Head of caudate nucleus (tissue), 42 donors: ENCODE measurements at regions not wholly inside any gene's neighbourhood (a gene's known extent, or its start where the extent isn't known, plus 50 kb on each side); places are given as distances from the start of the nearest gene placed in this dataset.
"Not testable (repeated sequence)": the region's sequence is repeated elsewhere in the genome, so short reads cannot be mapped to it uniquely, and the experiment has no call there.

Experiments
- DNase-seq, 42 donors: peaks; one replicate each; pipeline versions ENCODE4 v3.0.0 to v3.0.0-alpha.2; 2020 to 2021; ENCODE audit warnings: mixed read lengths in 7 of 42
- intact Hi-C: fragments of 100-400 bp; cut with DNase I; formaldehyde crosslinking; loops from one replicate; pipeline ENCODE4 v1.15.0; 2022

DNA sequence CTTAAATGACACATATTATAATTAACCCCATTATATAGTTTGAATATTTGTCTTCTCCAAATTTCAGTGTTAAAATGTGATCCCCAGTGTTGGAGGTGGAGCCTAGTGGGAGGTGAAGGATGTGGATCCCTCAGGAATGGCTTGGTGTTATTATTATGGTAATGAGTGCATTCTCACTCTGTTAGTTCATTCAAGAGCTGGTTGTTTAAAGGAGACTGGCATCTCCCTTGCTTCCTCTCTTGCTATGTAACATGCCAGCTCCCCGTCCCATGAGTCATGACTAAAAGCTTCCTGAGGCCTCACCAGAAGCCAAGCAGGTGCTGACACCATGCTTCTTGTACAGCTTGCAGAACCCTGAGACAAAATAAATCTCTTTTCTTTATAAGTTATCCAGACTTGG lies 1612.7 kb downstream of the AMY1C start:
- intact Hi-C loops: no loop called here

DNA sequence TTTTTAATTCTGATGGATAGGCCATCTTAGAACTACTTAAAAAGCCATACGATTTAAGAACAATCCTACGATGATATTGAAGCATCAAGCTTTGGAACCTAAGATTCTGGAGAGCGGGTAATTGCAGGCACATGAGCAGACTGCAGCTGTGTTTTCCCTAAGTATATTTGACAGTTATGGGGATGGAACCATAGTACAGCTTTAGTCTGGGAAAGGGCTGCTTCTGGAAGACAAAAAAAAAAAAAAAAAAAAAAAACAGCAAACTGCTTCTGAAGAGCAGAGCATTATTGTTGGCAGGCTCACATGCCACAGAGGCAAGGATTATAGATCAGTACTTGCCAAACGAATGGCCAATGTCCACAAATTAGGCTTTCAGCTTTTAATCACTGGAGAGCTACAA lies 1618.7 kb downstream of the AMY1C start:
- DNase-seq: no peak
- intact Hi-C loops: no loop called here

More for the DNA sequence above, 1612.7 kb downstream of the AMY1C start:
- DNase-seq: no peak

DNA sequence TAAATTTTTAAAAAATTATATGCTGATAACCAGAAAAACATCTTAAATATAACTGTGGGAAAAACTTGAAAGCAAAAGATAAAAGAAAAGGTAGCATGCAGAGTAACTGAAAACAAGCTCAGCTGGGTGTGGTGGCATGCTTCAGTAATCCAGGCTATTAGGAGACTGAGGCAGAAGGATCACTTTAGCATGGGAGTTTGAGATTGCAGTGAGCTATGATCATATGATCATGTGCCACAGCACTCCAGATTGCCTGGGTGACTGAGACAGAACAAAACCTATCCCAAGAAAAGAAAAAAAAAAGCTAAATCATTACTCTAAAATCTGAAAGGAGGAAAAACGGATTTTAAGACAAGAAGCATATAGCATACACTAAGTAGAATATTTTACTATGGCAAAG lies 1624.0 kb downstream of the AMY1C start:
- no peak for DNase-seq
- intact Hi-C loops: no loop called here

DNA sequence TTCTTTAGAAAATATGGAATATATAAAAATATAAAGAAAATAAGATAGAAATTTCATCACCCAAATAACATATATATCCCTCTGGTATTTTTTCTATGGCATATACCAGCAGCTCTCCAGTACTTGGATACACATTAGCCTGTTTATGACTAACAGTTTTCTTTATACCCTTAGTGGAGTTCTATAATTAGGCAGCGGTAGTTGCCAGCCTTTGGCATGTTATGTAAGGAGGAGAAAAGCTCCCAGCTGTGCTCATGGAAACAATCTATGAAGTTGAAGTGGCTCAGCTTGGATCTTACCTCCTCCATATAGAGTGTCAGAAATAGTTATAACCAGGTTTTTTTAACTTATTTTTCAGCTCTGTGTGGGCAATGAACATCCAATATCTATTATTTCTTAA lies 1636.8 kb downstream of the AMY1C start:
- intact Hi-C loops: no loop called here
- DNase-seq: peak in 1 of 42 donors; percentile 11

DNA sequence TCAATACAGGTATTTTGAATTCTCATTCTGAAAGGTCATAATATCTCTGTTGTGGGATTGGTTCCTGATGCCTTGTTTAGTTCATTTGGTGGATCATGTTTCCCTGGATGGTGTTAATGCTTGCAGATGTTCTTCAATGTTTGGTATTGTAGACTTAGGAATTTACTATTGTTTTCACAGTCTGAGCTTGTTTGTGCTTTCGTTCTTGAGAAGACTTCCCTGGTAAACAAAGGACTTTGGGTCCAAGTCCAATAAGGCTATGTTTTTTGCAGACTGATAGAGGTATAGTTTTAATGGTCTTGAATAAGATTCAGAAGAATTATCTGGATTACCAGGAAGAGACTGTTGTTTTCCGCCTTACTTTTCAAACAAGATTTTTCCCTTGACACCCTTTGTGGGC lies 1646.3 kb downstream of the AMY1C start:
- no peak for DNase-seq
- intact Hi-C loops: no loop called here

DNA sequence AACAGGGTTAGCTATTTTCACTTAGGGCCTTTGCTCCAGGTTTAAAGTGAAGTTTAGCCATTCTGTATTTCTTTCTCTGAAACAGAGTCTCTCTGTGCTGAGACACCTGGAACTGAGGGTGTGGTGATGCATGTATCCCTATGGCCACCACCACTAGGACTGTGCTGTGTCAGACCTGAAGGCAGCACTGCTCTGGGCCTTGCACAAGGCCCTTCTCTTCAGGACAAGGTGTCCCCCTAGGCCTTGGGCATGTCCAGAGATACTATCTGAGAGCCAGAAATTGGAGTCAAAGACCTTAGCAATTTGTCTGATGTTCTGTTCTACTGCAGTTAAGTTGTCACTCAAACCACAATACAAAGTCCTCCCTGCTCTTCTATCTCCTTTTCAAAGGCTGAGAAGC lies 1649.2 kb downstream of the AMY1C start:
- DNase-seq: no peak
- intact Hi-C loops: no loop called here

DNA sequence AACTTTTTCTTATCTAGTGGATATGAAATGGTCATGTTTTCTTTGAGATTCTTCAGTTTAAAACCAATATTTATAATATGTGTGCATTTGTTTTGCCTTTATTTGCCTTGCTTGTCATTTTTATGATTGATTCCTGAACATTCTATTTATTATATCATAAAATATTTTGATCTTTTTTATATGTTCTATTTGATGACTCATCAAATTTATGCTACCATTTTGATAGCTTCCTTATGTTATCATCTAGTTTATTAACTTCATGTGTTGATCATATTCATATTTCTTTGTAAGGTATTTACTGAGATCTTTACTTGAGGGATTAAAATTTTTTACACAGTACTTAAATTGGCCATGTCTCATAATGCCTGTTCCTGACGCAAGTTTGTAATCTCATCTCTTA lies 1650.0 kb downstream of the AMY1C start:
- intact Hi-C loops: no loop called here

DNA sequence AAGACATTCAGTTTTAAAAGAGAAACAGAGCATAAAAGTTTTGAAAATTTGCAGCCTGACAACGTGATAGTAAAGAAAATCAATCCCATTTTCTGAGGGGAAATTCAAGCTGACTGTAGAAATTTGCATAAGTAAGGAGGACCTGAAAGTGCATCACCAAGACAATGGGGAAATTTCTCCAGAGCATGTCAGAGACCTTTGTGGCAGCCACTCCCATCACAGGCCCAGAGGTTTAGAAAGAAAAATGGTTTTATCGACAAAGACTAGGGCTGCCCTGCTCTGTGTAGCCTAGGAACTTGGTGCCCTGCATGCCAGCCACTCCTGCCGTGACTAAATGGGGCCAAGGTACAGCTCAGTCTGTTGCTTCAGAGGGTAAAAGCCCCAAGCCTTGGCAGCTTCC lies 1640.2 kb upstream of the PRMT6 start:
- DNase-seq: no peak
- intact Hi-C loops: no loop called here

More for the DNA sequence above, 1650.0 kb downstream of the AMY1C start:
- DNase-seq: no peak

DNA sequence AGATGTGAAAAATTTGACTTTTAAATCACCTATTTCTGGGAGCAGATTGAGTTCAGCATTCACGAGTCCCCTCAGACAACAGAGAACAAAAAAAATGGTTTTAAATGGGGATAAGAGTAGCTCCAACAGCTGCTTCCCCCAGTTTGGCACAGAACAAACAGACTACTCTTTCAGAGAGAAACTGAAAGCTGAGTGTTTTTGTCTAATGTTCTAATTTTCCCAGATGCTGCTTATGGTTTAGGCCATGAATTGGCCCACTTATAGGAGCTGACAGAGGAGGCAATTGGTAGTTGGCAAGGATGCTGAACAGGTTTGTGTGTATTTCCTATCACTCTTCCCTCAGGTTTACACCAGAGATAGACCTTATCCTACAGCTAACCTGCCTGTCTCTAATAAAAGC lies 1637.4 kb upstream of the PRMT6 start:
- DNase-seq: no peak
- intact Hi-C loops: no loop called here

DNA sequence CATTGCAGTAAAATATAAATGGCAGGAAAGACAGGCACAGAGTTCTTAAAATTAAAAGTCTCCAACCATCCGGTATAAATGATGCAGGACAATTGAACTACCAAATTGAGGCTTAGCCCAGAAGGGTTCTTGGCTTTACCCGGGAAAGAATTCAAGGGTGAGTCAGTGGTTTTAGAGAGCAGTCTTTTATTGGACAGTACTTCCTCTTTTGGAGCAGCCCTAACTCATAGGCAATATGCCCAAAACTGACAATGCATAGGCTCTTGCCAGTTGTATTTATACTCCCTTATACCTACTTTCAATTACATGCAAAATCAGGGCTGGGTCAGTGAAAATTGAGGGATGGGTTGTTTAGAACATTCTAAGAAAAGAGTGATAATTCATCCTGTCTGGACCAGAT lies 1628.9 kb upstream of the PRMT6 start:
- intact Hi-C loops: no loop called here
- DNase-seq: no peak

DNA sequence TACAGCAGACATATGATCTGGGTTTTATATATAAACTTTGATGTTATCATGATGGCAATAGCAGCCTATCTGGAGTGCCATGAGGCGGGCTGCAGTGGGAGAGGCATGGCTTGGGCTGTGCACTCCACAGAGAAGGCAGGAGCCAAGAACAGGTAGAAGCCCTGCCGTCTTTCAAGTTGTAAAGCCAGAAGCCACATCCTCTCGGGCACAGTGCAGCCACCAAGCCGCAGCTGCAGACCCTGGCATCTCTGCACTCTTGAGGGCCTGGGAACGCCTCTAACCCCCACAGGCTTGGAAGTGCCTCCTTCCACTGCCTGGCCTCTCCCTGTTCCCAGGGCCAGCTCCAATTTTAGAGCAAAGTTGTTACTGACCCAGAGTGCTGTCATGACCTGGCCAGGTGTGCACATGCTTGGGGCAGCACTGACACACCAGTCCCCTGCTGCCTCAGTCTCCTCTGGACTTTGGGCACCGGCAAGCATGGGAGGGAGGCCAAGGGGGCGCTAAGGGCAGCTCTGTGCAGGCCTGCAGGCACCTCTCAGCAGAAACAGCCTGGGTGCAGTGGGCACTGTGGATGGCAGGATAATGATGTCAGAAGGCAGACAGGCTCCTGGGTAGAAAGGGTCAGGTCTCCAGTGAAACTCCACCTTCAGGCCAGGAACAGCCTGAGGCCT lies 1619.8 kb upstream of the PRMT6 start:
- intact Hi-C loops: no loop called here
- DNase-seq: no peak

DNA sequence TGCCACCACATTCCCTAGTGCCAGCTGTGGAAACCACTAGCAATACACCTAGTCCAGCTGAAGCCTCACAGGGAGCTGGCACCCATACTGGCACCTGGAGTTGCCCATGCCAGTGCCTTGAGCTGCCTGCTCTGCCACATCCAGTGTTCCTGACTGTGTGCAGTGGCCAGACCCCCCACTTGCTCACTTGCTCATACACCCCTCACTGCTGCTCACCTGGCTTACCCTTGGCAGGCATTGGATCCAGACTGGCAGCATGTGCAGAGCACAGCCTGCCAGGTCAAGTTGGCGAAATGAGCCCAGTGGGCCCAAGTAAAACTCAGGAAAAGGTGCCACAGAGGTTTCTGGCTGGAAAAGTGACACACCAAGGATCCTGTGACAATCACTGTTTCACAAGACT lies 1618.6 kb upstream of the PRMT6 start:
- no peak for DNase-seq
- intact Hi-C loops: no loop called here

DNA sequence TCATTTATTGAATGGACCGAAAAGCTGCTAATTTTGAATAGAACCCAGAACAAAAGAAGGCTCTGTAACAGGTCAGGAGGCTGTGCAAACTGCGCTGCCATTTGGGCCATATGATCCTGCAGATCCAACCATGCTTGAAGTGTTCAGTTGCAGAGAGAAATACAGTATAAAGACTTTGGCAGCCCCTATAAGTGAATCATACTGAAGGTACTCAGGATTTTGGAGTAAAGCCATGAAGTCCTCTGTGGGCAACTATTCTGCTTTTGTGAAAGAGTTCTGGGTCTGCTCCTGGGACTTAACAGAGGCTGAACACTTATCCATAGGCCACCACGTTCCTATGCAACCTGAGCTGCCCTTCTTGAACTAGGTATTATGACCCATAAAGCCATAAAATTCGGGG lies 1613.6 kb upstream of the PRMT6 start:
- DNase-seq: no peak
- intact Hi-C loops: no loop called here

DNA sequence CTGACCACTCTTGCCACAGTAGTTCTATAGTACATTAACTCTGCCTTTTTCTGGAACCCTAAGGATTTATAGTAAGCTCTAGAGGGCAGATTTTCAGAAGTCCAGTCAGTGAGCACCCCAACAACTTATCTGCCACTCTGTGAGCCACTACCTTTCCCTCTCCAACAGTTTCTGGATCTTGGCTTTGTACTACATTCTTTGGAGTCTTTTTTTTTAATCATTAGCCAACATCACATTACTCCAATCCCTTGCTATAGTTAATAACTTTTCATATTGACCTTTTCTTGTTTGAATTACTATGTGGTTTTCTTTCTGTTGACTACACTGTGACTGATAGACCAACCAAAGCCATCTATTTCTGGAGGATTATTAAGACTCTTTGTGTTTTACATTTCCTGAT lies 1596.7 kb upstream of the PRMT6 start:
- intact Hi-C loops: no loop called here
- no peak for DNase-seq

DNA sequence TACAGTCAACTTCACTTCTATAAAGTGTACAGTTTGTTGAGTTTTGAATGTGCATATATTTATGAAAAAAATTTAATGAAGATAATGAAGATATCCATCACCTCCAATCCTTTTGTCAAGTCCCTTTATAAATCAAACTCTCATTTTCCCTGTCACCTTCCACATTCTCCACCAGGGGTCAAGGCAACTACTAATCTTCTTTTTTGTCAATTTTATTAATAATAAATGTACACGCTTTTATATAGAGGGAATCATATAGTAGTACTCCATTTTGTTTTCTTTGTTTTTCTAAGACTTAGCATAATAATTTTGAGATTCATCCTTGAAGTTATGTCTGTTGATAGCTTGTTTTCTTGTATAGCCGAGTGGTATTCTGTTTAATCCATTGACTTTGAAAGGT lies 1594.2 kb upstream of the PRMT6 start:
- intact Hi-C loops: no loop called here
- no peak for DNase-seq

DNA sequence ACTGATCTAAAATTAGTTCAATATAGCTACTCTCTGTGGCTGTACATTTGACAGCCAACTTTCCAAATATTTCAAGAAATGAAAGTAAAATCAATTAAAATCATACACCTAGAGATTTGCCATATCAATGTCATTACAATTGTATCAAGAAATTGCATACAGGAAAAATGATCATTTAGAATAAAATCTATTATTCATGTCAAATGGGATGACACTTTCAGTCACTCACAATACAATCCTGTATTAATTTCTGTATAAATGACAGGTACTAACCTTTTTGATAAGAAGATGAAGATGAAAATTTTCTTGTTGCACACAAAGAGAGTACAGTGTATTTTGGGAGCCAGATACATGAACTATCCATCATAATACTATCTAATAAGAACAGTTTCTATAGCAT lies 1588.9 kb upstream of the PRMT6 start:
- intact Hi-C loops: no loop called here
- DNase-seq: no peak

DNA sequence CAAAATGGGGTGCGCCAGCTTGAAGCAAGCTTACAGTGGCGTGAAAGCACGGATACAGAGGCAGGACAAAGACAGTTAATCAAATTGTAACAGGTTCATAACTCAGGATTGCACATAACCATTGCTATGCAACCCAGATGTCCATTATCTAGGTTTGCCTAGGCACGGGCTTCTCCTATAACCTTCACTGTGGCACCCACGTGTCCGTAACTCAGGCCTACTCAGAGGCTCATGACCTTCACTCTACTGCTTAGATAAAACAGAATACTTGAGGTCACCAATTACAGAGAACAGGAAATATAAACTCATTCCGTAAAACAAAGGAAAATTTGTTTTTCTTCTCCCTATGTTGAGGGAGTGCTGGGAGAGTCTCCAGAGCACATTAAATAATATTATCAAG lies 1585.9 kb upstream of the PRMT6 start:
- DNase-seq, intact Hi-C loops: not testable (repeated sequence)

DNA sequence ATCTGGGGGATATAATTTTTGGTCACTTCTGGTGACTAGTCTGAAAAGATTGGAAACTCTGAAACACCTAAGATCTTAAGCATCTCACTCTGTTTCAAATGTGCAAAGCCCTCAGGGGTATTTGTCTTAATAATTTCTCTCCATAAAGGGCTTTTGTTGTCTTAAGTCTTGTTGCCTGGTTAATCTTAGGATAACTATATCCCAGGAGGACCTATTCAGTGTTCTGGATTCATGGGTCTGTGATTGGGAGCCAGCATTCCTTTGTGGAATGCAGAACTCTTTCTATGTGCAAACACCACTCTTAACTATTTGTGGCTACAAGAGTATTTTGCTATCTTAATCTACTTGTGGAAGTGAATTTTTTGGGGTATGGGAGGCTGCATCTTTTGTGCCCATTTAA lies 1573.0 kb upstream of the PRMT6 start:
- intact Hi-C loops: no loop called here
- no peak for DNase-seq

DNA sequence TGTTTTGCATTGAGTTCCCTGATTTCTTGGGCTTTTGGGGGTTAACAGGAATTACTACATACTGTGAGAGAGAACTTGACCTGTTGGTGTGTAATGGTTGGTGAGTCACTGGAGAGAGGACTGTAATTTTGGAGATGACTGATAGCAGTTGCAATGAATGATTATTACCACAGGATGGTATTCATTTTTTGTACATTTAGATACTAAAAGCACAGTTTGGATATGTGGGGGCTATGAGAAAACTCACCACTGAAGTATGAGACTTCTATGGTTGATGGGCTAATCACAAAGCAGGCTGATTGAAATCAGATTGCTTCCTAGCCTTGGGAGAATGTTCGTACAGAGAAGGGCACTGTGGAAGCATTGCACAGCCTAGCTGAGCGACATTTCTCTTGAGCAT lies 1571.3 kb upstream of the PRMT6 start:
- DNase-seq: no peak
- intact Hi-C loops: no loop called here

DNA sequence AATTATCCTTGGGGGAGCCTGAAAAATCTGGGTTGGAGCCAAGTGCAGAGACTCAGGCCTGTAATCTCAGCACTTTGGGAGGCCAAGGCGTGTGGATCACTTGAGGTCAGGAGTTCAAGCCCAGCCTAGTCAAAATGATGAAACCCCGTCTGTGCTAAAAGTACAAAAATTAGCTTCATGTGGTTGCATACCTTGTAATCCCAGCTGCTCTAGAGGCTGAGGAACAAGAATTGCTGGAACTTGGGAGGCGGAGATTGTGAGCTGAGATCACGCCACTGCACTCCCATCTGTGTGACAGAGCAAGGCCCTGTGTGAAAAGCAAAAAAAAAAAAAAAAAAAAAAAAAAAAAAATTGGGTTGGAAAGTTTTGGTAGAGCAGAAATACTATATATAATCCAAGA lies 1563.6 kb upstream of the PRMT6 start:
- intact Hi-C loops: no loop called here
- no peak for DNase-seq

DNA sequence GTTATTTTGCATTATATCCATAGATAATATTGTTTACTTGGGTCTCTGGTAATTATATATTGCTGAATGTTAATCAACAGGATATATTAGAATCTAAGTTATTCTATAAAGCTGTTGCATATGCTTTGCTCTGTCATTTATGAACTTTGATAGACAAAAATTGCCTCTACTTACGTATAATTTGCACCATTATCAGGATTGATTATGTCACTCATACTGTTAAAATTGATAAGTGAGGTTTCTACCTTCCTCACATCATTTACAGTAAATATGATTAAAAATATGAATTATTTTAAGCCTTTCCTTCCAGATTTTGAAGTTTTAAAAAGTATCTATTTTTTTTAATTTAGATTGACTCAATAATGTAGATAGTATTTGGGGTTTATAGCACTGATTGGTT lies 1540.4 kb upstream of the PRMT6 start:
- intact Hi-C loops: no loop called here

DNA sequence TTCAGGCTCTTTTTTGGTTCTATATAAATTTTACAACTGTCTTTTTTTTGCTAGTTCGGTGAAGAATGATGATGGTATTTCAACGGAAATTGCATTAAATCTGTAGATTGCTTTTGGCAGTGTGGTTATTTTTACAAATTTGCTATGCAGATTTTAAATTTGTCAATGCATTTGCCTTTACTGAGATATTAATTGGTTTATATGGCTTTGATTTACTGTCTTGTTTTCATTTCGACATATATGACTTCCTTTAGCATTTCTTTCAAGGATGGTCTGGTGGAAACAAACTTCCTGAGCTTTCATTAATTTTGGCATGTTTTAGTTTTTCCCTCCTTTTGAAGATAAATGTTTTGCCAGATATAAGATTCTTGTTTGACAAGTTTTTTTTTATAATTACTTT lies 1522.5 kb upstream of the PRMT6 start:
- no peak for DNase-seq
- intact Hi-C loops: no loop called here

More for the DNA sequence above, 1540.4 kb upstream of the PRMT6 start:
- no peak for DNase-seq
